Right lobe of liver (tissue), 4 donors: ENCODE measurements at regions not wholly inside any gene's neighbourhood (a gene's known extent, or its start where the extent isn't known, plus 50 kb on each side); places are given as distances from the start of the nearest gene placed in this dataset.

Source experiments
- CTCF ChIP-seq, 4 donors: fragments of 200-600 bp in 3 of 4; fragments of 450-650 bp in 1 of 4; IDR thresholded peaks; one replicate each; pipeline versions ENCODE4 v1.5.1 to v1.8.0; 2016 to 2022; ENCODE audit warnings: antibody characterized with exemption in 4 of 4, mild to moderate bottlenecking in 2 of 4
- POLR2A ChIP-seq: fragments of 450-650 bp; IDR thresholded peaks from one replicate; pipeline ENCODE4 v1.6.1; 2017; ENCODE audit warnings: antibody characterized with exemption, mild to moderate bottlenecking
- donor health status: DM: no; HTN: no; CAD: no.
- donor health status: DM: no; HTN: no; CAD: no.
- donor health status: DM: no; HTN: yes; CAD: no.

GRCh38 chr3:5567113-5567512 is 379.6 kb downstream of the EDEM1 start:
- TF ChIP-seq CTCF (IDR thresholded peaks at IDR 0.05): no peak
- TF ChIP-seq POLR2A: no peak
